ENCODE measurements at regions not wholly inside any gene's neighbourhood (a gene's known extent, or its start where the extent isn't known, plus 50 kb on each side); places are given as distances from the start of the nearest gene placed in this dataset.
"Not testable (repeated sequence)": the region's sequence is repeated elsewhere in the genome, so short reads cannot be mapped to it uniquely, and the experiment has no call there.

DNA sequence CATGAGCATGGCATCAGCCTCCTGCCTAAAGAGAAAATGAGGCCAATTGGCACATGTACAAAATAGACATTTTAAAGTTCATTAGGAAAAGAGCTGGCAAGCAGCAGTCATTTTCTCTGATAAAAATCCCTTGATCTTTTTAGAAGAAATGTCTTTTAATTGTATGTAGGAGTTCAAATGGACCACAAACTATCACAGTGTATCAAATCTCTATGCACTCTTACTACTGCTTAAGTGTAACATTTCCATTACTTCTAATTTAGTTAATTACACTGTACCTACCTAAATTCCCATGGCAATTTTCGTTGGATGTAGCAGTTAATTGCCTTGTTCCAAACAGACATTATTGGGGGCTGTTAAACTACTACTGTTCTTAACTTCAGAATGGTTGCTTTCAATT is 233.7 kb upstream of the TECRL start:
- Histone ChIP-seq H3K4me3 (ENCODE audit: low read depth in 2 of 2, low read length in 2 of 2) (no peak overlapping the region), H3K27ac (ENCODE audit: low read length) (no peak overlapping the region), H3K36me3 (ENCODE audit: control insufficient read depth, insufficient read depth, low read length) (no peaks in the 10 kb centered on the region), H3K9me3 (ENCODE audit: control insufficient read depth, insufficient read depth, low read depth, low read length) (no peaks in the 10 kb centered on the region), H3K4me1 (ENCODE audit: control insufficient read depth, insufficient read depth, low read length) (no peaks in the 10 kb centered on the region), H3K27me3 (ENCODE audit: control insufficient read depth, insufficient read depth, low read length) (no peaks in the 10 kb centered on the region)
- CTCF ChIA-PET = no interaction called here
- in situ Hi-C loops (cut with HindIII; ENCODE audit: low pct_unique_long_range_greater_than_20kb, low sequenced_read_pairs) = no loop called here
- no peak for DNase-seq (ENCODE audit: low read depth, low spot score)
- TF ChIP-seq, protein P1, sequence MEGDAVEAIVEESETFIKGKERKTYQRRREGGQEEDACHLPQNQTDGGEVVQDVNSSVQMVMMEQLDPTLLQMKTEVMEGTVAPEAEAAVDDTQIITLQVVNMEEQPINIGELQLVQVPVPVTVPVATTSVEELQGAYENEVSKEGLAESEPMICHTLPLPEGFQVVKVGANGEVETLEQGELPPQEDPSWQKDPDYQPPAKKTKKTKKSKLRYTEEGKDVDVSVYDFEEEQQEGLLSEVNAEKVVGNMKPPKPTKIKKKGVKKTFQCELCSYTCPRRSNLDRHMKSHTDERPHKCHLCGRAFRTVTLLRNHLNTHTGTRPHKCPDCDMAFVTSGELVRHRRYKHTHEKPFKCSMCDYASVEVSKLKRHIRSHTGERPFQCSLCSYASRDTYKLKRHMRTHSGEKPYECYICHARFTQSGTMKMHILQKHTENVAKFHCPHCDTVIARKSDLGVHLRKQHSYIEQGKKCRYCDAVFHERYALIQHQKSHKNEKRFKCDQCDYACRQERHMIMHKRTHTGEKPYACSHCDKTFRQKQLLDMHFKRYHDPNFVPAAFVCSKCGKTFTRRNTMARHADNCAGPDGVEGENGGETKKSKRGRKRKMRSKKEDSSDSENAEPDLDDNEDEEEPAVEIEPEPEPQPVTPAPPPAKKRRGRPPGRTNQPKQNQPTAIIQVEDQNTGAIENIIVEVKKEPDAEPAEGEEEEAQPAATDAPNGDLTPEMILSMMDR (IDR thresholded peaks at IDR 0.05) = no peak
- no peak for TF ChIP-seq TCF7L2 (IDR thresholded peaks at IDR 0.05; ENCODE audit: low read depth, low read length)
- no peak for TF ChIP-seq REST (IDR thresholded peaks at IDR 0.05; ENCODE audit: insufficient read depth in 1 of 2, low read depth in 2 of 2, low read length in 1 of 2)
- no peak for TF ChIP-seq SIN3A (IDR thresholded peaks at IDR 0.05; ENCODE audit: borderline replicate concordance, insufficient read depth, low read depth, low read length)
- no peak for TF ChIP-seq POLR2AphosphoS5 (IDR thresholded peaks at IDR 0.05; ENCODE audit: low read depth, low read length)
- ATAC-seq = no peak
- intact Hi-C loops (cut with micrococcal nuclease; ENCODE audit: unreplicated experiment) = no loop called here
- POLR2A ChIA-PET = no interaction called here
- BruUV-seq (replicated peaks) = no TSS peak

DNA sequence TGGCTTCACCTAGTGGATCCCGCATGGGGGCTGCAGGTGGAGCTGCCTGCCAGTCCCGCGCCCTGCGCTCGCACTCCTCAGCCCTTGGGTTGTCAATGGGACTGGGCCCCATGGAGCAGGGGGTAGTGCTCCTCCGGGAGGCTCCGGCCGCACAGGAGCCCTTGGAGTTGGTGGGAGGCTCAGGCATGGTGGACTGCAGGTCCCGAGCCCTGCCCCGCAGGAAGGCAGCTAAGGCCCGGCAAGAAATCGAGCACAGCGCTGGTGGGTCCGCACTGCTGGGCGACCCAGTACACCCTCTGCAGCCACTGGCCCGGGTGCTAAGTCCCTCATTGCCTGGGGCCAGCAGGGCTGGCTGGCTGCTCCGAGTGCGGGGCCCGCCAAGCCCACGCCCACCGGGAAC is 231.2 kb upstream of the TECRL start:
- H3K4me3 ChIP-seq (ENCODE audit: low read depth in 2 of 2, low read length in 2 of 2); ATAC-seq; DNase-seq (ENCODE audit: low read depth, low spot score); CTCF ChIA-PET; BruUV-seq (replicated peaks); in situ Hi-C loops (cut with HindIII; ENCODE audit: low pct_unique_long_range_greater_than_20kb, low sequenced_read_pairs); H3K4me1 ChIP-seq (ENCODE audit: control insufficient read depth, insufficient read depth, low read length); H3K27me3 ChIP-seq (ENCODE audit: control insufficient read depth, insufficient read depth, low read length); H3K36me3 ChIP-seq (ENCODE audit: control insufficient read depth, insufficient read depth, low read length); H3K9me3 ChIP-seq (ENCODE audit: control insufficient read depth, insufficient read depth, low read depth, low read length); POLR2A ChIA-PET; H3K27ac ChIP-seq (ENCODE audit: low read length); intact Hi-C loops (cut with micrococcal nuclease; ENCODE audit: unreplicated experiment): not testable (repeated sequence)

DNA sequence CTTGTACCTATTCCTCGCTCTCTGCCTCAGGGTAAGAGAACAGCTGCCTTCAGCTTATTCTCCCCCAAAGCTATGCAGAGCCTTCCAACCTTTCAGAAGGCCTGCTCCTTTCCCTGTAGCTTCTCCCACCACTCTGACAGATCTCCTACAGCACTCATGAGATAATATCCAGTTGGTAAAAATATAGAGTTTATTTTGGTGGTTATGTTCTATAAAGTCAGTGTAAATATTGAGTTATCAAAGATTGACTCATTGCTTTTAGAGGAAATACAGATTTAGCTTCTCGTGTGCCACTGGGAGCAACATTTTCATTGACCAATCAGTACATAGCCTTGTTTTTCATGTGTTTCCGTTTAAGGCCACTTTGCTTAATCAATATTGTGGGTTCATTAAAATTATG is 216.2 kb upstream of the TECRL start:
- intact Hi-C loops (cut with micrococcal nuclease; ENCODE audit: unreplicated experiment) = no loop called here
- no TSS peak for BruUV-seq (replicated peaks)

More for the DNA sequence above, 216.2 kb upstream of the TECRL start:
- in situ Hi-C loops (cut with HindIII; ENCODE audit: low pct_unique_long_range_greater_than_20kb, low sequenced_read_pairs) = no loop called here
- no peak for ATAC-seq
- Histone ChIP-seq H3K36me3 (ENCODE audit: control insufficient read depth, insufficient read depth, low read length) (no peaks in the 10 kb centered on the region), H3K27me3 (ENCODE audit: control insufficient read depth, insufficient read depth, low read length) (no peaks in the 10 kb centered on the region), H3K9me3 (ENCODE audit: control insufficient read depth, insufficient read depth, low read depth, low read length) (no peaks in the 10 kb centered on the region), H3K27ac (ENCODE audit: low read length) (no peak overlapping the region), H3K4me3 (ENCODE audit: low read depth in 2 of 2, low read length in 2 of 2) (no peak overlapping the region), H3K4me1 (ENCODE audit: control insufficient read depth, insufficient read depth, low read length) (no peaks in the 10 kb centered on the region)
- TF ChIP-seq TCF7L2 (IDR thresholded peaks at IDR 0.05; ENCODE audit: low read depth, low read length) (no peak), POLR2AphosphoS5 (IDR thresholded peaks at IDR 0.05; ENCODE audit: low read depth, low read length) (no peak), SIN3A (IDR thresholded peaks at IDR 0.05; ENCODE audit: borderline replicate concordance, insufficient read depth, low read depth, low read length) (no peak), REST (IDR thresholded peaks at IDR 0.05; ENCODE audit: insufficient read depth in 1 of 2, low read depth in 2 of 2, low read length in 1 of 2) (no peak)
- TF ChIP-seq, protein P1 (IDR thresholded peaks at IDR 0.05) = no peak
- no peak for DNase-seq (ENCODE audit: low read depth, low spot score)
- ChIA-PET CTCF (no interaction called here), POLR2A (no interaction called here)

All from Panc1 (cell line).